Right lobe of liver (tissue), 6 donors: ENCODE measurements at regions not wholly inside any gene's neighbourhood (a gene's known extent, or its start where the extent isn't known, plus 50 kb on each side); places are given as distances from the start of the nearest gene placed in this dataset.

Experiments used
- ATAC-seq, 4 donors: fragments of 200-7000 bp; cut with Tn5 transposase; one replicate each; pipeline ENCODE4 v1.9.1; 2020; ENCODE audit warnings: mild to moderate bottlenecking in 4 of 4, moderate library complexity in 4 of 4
- DNase-seq, 3 donors: peaks; one replicate each; pipeline ENCODE4 v3.0.0-alpha.2; 2020
- H3K27ac ChIP-seq, 3 donors: fragments of 200-600 bp; one replicate each; pipeline ENCODE4 v1.8.0; 2022
- H3K27me3 ChIP-seq, 2 donors: fragments of 200-600 bp; one replicate each; pipeline ENCODE4 v1.8.0; 2022
- H3K36me3 ChIP-seq, 4 donors: fragments of 200-600 bp; sonication (generic) in 1 of 4; one replicate each; pipeline versions ENCODE4 v1.5.1 to v1.8.0; 2017 to 2022; ENCODE audit warnings: control low read depth in 1 of 4
- H3K4me1 ChIP-seq, 4 donors: fragments of 200-600 bp; sonication (generic) in 1 of 4; one replicate each; pipeline versions ENCODE4 v1.5.1 to v1.8.0; 2017 to 2022; ENCODE audit warnings: control low read depth in 1 of 4
- H3K4me3 ChIP-seq, 3 donors: fragments of 200-600 bp; one replicate each; pipeline ENCODE4 v1.8.0; 2022
- H3K9me3 ChIP-seq, 4 donors: fragments of 200-600 bp; sonication (generic) in 1 of 4; one replicate each; pipeline versions ENCODE4 v1.5.1 to v1.8.0; 2017 to 2022; ENCODE audit warnings: control low read depth in 1 of 4
- CTCF ChIP-seq, 4 donors: fragments of 200-600 bp in 3 of 4; fragments of 450-650 bp in 1 of 4; IDR thresholded peaks; one replicate each; pipeline versions ENCODE4 v1.5.1 to v1.8.0; 2016 to 2022; ENCODE audit warnings: antibody characterized with exemption in 4 of 4, mild to moderate bottlenecking in 2 of 4
- POLR2A ChIP-seq: fragments of 450-650 bp; IDR thresholded peaks from one replicate; pipeline ENCODE4 v1.6.1; 2017; ENCODE audit warnings: antibody characterized with exemption, mild to moderate bottlenecking
- WGBS: methylation state at CpG from one replicate; pipeline ENCODE4 v1.1.6; 2018; ENCODE audit warnings: low coverage, low lambda C conversion rate; ENCODE audit not compliant: insufficient coverage; ENCODE audit errors: missing lambda C conversion rate; 5-methylcytosine and 5-hydroxymethylcytosine counted together
- intact Hi-C, 2 donors: fragments of 100-400 bp; cut with DNase I; formaldehyde crosslinking; loops; one replicate each; pipeline versions ENCODE4 v1.11.2 to v1.14.1; 2022
- donor health status: DM: no; HTN: yes; CAD: no.
- donor health status: DM: no; HTN: no; CAD: no.
- donor health status: DM: no; HTN: no; CAD: no.
- donor health status: DM: no; HTN: yes; CAD: no.
- donor health status: DM: no; HTN: yes; CAD: no.

- ATAC-seq (no peak), DNase-seq (no peak)
- WGBS: 64% methylated on average over 1 of the region's 1 CpG
- peaks cover 0 to 16% (median 6%) of the 10 kb centered on the region in 4 donors for H3K4me1 ChIP-seq
- no peak overlapping the region for H3K27ac ChIP-seq
- H3K36me3 ChIP-seq: no peaks in the 10 kb centered on the region
- H3K27me3 ChIP-seq: no peaks in the 10 kb centered on the region
- TF ChIP-seq POLR2A (no peak), CTCF (IDR thresholded peaks at IDR 0.05) (no peak)
- no peak overlapping the region for H3K4me3 ChIP-seq
- intact Hi-C loops: no loop called here
- H3K9me3 ChIP-seq: no peaks in the 10 kb centered on the region
Measured at GRCh38 chr9:105069696-105070095, 141.7 kb upstream of the ABCA1 start.

GRCh38 chr9:105070176-105070575 is 142.2 kb upstream of the ABCA1 start:
- DNase-seq: no peak
- Histone ChIP-seq H3K4me1 (peaks cover 0 to 11% (median 5%) of the 10 kb centered on the region in 4 donors), H3K9me3 (no peaks in the 10 kb centered on the region), H3K36me3 (no peaks in the 10 kb centered on the region), H3K27ac (no peak overlapping the region), H3K27me3 (no peaks in the 10 kb centered on the region), H3K4me3 (no peak overlapping the region)
- WGBS: 83% methylated on average over 4 of the region's 4 CpGs
- ATAC-seq: no peak
- TF ChIP-seq CTCF (IDR thresholded peaks at IDR 0.05) (no peak), POLR2A (no peak)
- intact Hi-C loops: no loop called here

- H3K9me3 ChIP-seq: no peaks in the 10 kb centered on the region
- no peak for DNase-seq
- no peak overlapping the region for H3K27ac ChIP-seq
- H3K4me1 ChIP-seq: no peaks in the 10 kb centered on the region
- no peaks in the 10 kb centered on the region for H3K27me3 ChIP-seq
- H3K4me3 ChIP-seq: no peak overlapping the region
- intact Hi-C loops: no loop called here
- no peak for TF ChIP-seq POLR2A
- TF ChIP-seq CTCF (IDR thresholded peaks at IDR 0.05): no peak
- no peak for ATAC-seq
- no peaks in the 10 kb centered on the region for H3K36me3 ChIP-seq
Measured at GRCh38 chr9:105072476-105072875, 144.5 kb upstream of the ABCA1 start.

GRCh38 chr9:105073147-105073546 is 145.2 kb upstream of the ABCA1 start:
- Histone ChIP-seq H3K4me3 (no peak overlapping the region), H3K36me3 (no peaks in the 10 kb centered on the region), H3K27ac (no peak overlapping the region), H3K4me1 (no peaks in the 10 kb centered on the region), H3K27me3 (no peaks in the 10 kb centered on the region), H3K9me3 (no peaks in the 10 kb centered on the region)
- no peak for DNase-seq
- 70% methylated on average over 1 of the region's 1 CpG for WGBS
- TF ChIP-seq CTCF (IDR thresholded peaks at IDR 0.05) (no peak), POLR2A (no peak)
- no peak for ATAC-seq
- intact Hi-C loops: no loop called here

- Histone ChIP-seq H3K36me3 (no peaks in the 10 kb centered on the region), H3K27me3 (no peaks in the 10 kb centered on the region), H3K4me1 (no peaks in the 10 kb centered on the region), H3K27ac (no peak overlapping the region), H3K9me3 (no peaks in the 10 kb centered on the region), H3K4me3 (no peak overlapping the region)
- no peak for DNase-seq
- intact Hi-C loops: no loop called here
- TF ChIP-seq CTCF (IDR thresholded peaks at IDR 0.05) (no peak), POLR2A (no peak)
- no peak for ATAC-seq
- 61% methylated on average over 2 of the region's 2 CpGs for WGBS
Measured at GRCh38 chr9:105074491-105074890, 146.5 kb upstream of the ABCA1 start.
